ENCODE measurements at regions not wholly inside any gene's neighbourhood (a gene's known extent, or its start where the extent isn't known, plus 50 kb on each side); places are given as distances from the start of the nearest gene placed in this dataset.

- TF ChIP-seq GATA2 (IDR thresholded peaks at IDR 0.05; ENCODE audit: low read depth, low read length) (no peak), GATA3 (IDR thresholded peaks at IDR 0.05; ENCODE audit: low read depth, low read length) (no peak)
Measured at GRCh38 chr9:89853931-89854330, 249.1 kb downstream of the GADD45G start.

GRCh38 chr9:89854715-89855475 lies 250.1 kb downstream of the GADD45G start:
- TF ChIP-seq GATA3 (IDR thresholded peaks at IDR 0.05; ENCODE audit: low read depth, low read length): no peak
- no peak for TF ChIP-seq GATA2 (IDR thresholded peaks at IDR 0.05; ENCODE audit: low read depth, low read length)

- TF ChIP-seq GATA2 (IDR thresholded peaks at IDR 0.05; ENCODE audit: low read depth, low read length) (no peak), GATA3 (IDR thresholded peaks at IDR 0.05; ENCODE audit: low read depth, low read length) (no peak)
Measured at GRCh38 chr9:89862316-89862715, 257.5 kb downstream of the GADD45G start.

- TF ChIP-seq GATA2 (IDR thresholded peaks at IDR 0.05; ENCODE audit: low read depth, low read length) (no peak), GATA3 (IDR thresholded peaks at IDR 0.05; ENCODE audit: low read depth, low read length) (no peak)
Measured at GRCh38 chr9:89863141-89863540, 258.3 kb downstream of the GADD45G start.

GRCh38 chr9:89863837-89864236 lies 259.0 kb downstream of the GADD45G start:
- TF ChIP-seq GATA3 (IDR thresholded peaks at IDR 0.05; ENCODE audit: low read depth, low read length) (no peak), GATA2 (IDR thresholded peaks at IDR 0.05; ENCODE audit: low read depth, low read length) (no peak)

- no peak for TF ChIP-seq GATA3 (IDR thresholded peaks at IDR 0.05; ENCODE audit: low read depth, low read length)
- TF ChIP-seq GATA2 (IDR thresholded peaks at IDR 0.05; ENCODE audit: low read depth, low read length): no peak
Measured at GRCh38 chr9:89864257-89864656, 259.4 kb downstream of the GADD45G start.

GRCh38 chr9:89864731-89865130 lies 259.9 kb downstream of the GADD45G start:
- no peak for TF ChIP-seq GATA2 (IDR thresholded peaks at IDR 0.05; ENCODE audit: low read depth, low read length)
- no peak for TF ChIP-seq GATA3 (IDR thresholded peaks at IDR 0.05; ENCODE audit: low read depth, low read length)

- TF ChIP-seq GATA3 (IDR thresholded peaks at IDR 0.05; ENCODE audit: low read depth, low read length): no peak
- no peak for TF ChIP-seq GATA2 (IDR thresholded peaks at IDR 0.05; ENCODE audit: low read depth, low read length)
Measured at GRCh38 chr9:89865357-89865756, 260.5 kb downstream of the GADD45G start.

- no peak for TF ChIP-seq GATA2 (IDR thresholded peaks at IDR 0.05; ENCODE audit: low read depth, low read length)
- TF ChIP-seq GATA3 (IDR thresholded peaks at IDR 0.05; ENCODE audit: low read depth, low read length): no peak
Measured at GRCh38 chr9:89865981-89866380, 261.2 kb downstream of the GADD45G start.

- TF ChIP-seq GATA3 (IDR thresholded peaks at IDR 0.05; ENCODE audit: low read depth, low read length) (no peak), GATA2 (IDR thresholded peaks at IDR 0.05; ENCODE audit: low read depth, low read length) (no peak)
Measured at GRCh38 chr9:89866701-89867100, 261.9 kb downstream of the GADD45G start.

- TF ChIP-seq GATA3 (IDR thresholded peaks at IDR 0.05; ENCODE audit: low read depth, low read length) (no peak), GATA2 (IDR thresholded peaks at IDR 0.05; ENCODE audit: low read depth, low read length) (no peak)
Measured at GRCh38 chr9:89868100-89868499, 263.3 kb downstream of the GADD45G start.

GRCh38 chr9:89869793-89870580 lies 265.2 kb downstream of the GADD45G start:
- no peak for TF ChIP-seq GATA2 (IDR thresholded peaks at IDR 0.05; ENCODE audit: low read depth, low read length)

GRCh38 chr9:89871871-89872331 lies 267.1 kb downstream of the GADD45G start:
- TF ChIP-seq GATA2 (IDR thresholded peaks at IDR 0.05; ENCODE audit: low read depth, low read length): no peak
- TF ChIP-seq GATA3 (IDR thresholded peaks at IDR 0.05; ENCODE audit: low read depth, low read length): no peak

- TF ChIP-seq GATA3 (IDR thresholded peaks at IDR 0.05; ENCODE audit: low read depth, low read length) (no peak), GATA2 (IDR thresholded peaks at IDR 0.05; ENCODE audit: low read depth, low read length) (no peak)
Measured at GRCh38 chr9:89872426-89872912, 267.7 kb downstream of the GADD45G start.

Measured in SH-SY5Y (cell line).